Activated B cell treated with CpG ODN at 0.5 μM for 24 hours (primary cell): ENCODE measurements at regions not wholly inside any gene's neighbourhood (a gene's known extent, or its start where the extent isn't known, plus 50 kb on each side); places are given as distances from the start of the nearest gene placed in this dataset.
"Not testable (repeated sequence)": the region's sequence is repeated elsewhere in the genome, so short reads cannot be mapped to it uniquely, and the experiment has no call there.

ENCODE experiments used
- ATAC-seq: fragments of 200-7000 bp; cut with Tn5 transposase; one replicate; pipeline ENCODE4 v1.10.0; 2021; ENCODE audit warnings: low read depth, mild to moderate bottlenecking, moderate library complexity
- CTCF ChIA-PET: fragments of 350-600 bp; sonication (Branson Sonifier 250); formaldehyde crosslinking; loops from one replicate; lab custom pipeline; 2021; ENCODE audit warnings: antibody characterized with exemption; lab: Charles Lee
- POLR2A ChIA-PET: fragments of 350-600 bp; sonication (Branson Sonifier 250); formaldehyde crosslinking; loops from one replicate; lab custom pipeline; 2021; ENCODE audit warnings: antibody characterized with exemption; lab: Charles Lee
- DNase-seq: peaks from one replicate; pipeline ENCODE4 v3.0.0; 2022
- H3K27ac Mint-ChIP-seq: one replicate; pipeline ENCODE4 v1.8.0; 2020; ENCODE audit warnings: mixed read lengths
- H3K27me3 Mint-ChIP-seq: one replicate; pipeline ENCODE4 v1.8.0; 2021; ENCODE audit warnings: mixed read lengths
- H3K36me3 Mint-ChIP-seq: one replicate; pipeline ENCODE4 v1.8.0; 2021; ENCODE audit warnings: low read depth, mixed read lengths
- H3K4me1 Mint-ChIP-seq: one replicate; pipeline ENCODE4 v1.8.0; 2021; ENCODE audit warnings: mixed read lengths
- H3K4me3 Mint-ChIP-seq: one replicate; pipeline ENCODE4 v1.8.0; 2020; ENCODE audit warnings: mild to moderate bottlenecking, mixed read lengths
- H3K9me3 Mint-ChIP-seq: one replicate; pipeline ENCODE4 v1.8.0; 2020; ENCODE audit warnings: mixed read lengths
- CTCF ChIP-seq: fragments of 200-600 bp; IDR thresholded peaks from one replicate; pipeline ENCODE4 v1.8.0; 2022; ENCODE audit warnings: antibody characterized with exemption, mild to moderate bottlenecking
- intact Hi-C: fragments of 100-400 bp; cut with micrococcal nuclease; formaldehyde crosslinking; loops from one replicate; pipeline ENCODE4 v1.15.1; 2024

GRCh38 chr2:113341191-113341869 is 62.6 kb upstream of the PAX8 start:
- no peak overlapping the region for H3K27ac Mint-ChIP-seq
- DNase-seq: no peak
- ChIA-PET CTCF (no interaction called here), POLR2A (no interaction called here)
- ATAC-seq: no peak
- H3K36me3 Mint-ChIP-seq: no peaks in the 10 kb centered on the region
- H3K9me3 Mint-ChIP-seq: no peaks in the 10 kb centered on the region
- no peak overlapping the region for H3K4me3 Mint-ChIP-seq
- no peak for TF ChIP-seq CTCF
- intact Hi-C loops: no loop called here
- peaks cover 2% of the 10 kb centered on the region for H3K4me1 Mint-ChIP-seq
- H3K27me3 Mint-ChIP-seq: peaks cover 17% of the 10 kb centered on the region

GRCh38 chr2:113337809-113338208 is 59.1 kb upstream of the PAX8 start:
- H3K4me3 Mint-ChIP-seq: no peak overlapping the region
- ChIA-PET POLR2A (no interaction called here), CTCF (interaction anchor here (1.1 to 1.4 kb wide), 2 partner anchors 39 to 53 kb away, joined by 3 read pairs; no protein-coding TSS in a partner anchor)

GRCh38 chr2:113336040-113336439 is 57.3 kb upstream of the PAX8 start:
- peaks cover 11% of the 10 kb centered on the region for H3K27me3 Mint-ChIP-seq
- H3K36me3 Mint-ChIP-seq, H3K9me3 Mint-ChIP-seq, intact Hi-C loops, DNase-seq, POLR2A ChIA-PET, H3K4me3 Mint-ChIP-seq, H3K27ac Mint-ChIP-seq, ATAC-seq, CTCF ChIA-PET, H3K4me1 Mint-ChIP-seq: not testable (repeated sequence)

More at GRCh38 chr2:113337809-113338208, 59.1 kb upstream of the PAX8 start:
- Mint-ChIP-seq H3K36me3 (no peaks in the 10 kb centered on the region), H3K4me1 (peaks cover 2% of the 10 kb centered on the region), H3K9me3 (no peaks in the 10 kb centered on the region), H3K27ac (no peak overlapping the region), H3K27me3 (peaks cover 14% of the 10 kb centered on the region)
- ATAC-seq: no peak
- intact Hi-C loops: no loop called here
- DNase-seq: no peak
- TF ChIP-seq CTCF: no peak

- Mint-ChIP-seq H3K4me1 (peaks cover 5% of the 10 kb centered on the region), H3K27ac (no peak overlapping the region), H3K27me3 (peaks cover 11% of the 10 kb centered on the region), H3K4me3 (no peak overlapping the region), H3K36me3 (no peaks in the 10 kb centered on the region), H3K9me3 (no peaks in the 10 kb centered on the region)
- DNase-seq (no peak), ATAC-seq (no peak)
- intact Hi-C loops: no loop called here
- ChIA-PET CTCF (no interaction called here), POLR2A (no interaction called here)
- no peak for TF ChIP-seq CTCF
Observed at GRCh38 chr2:113334147-113334546, 55.4 kb upstream of the PAX8 start.

GRCh38 chr2:113333735-113334134 is 55.0 kb upstream of the PAX8 start:
- DNase-seq, POLR2A ChIA-PET, H3K9me3 Mint-ChIP-seq, H3K36me3 Mint-ChIP-seq, H3K4me3 Mint-ChIP-seq, intact Hi-C loops, ATAC-seq, CTCF ChIA-PET, H3K4me1 Mint-ChIP-seq, H3K27ac Mint-ChIP-seq: not testable (repeated sequence)
- H3K27me3 Mint-ChIP-seq: peaks cover 11% of the 10 kb centered on the region

- H3K4me1 Mint-ChIP-seq, CTCF ChIA-PET, H3K4me3 Mint-ChIP-seq, POLR2A ChIA-PET, H3K27me3 Mint-ChIP-seq, intact Hi-C loops, H3K9me3 Mint-ChIP-seq, H3K36me3 Mint-ChIP-seq, DNase-seq, H3K27ac Mint-ChIP-seq: not testable (repeated sequence)
- ATAC-seq: peak; percentile 28
Observed at GRCh38 chr2:113330060-113330767, 51.5 kb upstream of the PAX8 start.

GRCh38 chr2:113328973-113329372 is 50.3 kb upstream of the PAX8 start:
- DNase-seq, POLR2A ChIA-PET, H3K9me3 Mint-ChIP-seq, H3K36me3 Mint-ChIP-seq, H3K27ac Mint-ChIP-seq, ATAC-seq, intact Hi-C loops, CTCF ChIA-PET, H3K4me3 Mint-ChIP-seq: not testable (repeated sequence)
- Mint-ChIP-seq H3K4me1 (peaks cover 13% of the 10 kb centered on the region), H3K27me3 (peaks cover 10% of the 10 kb centered on the region)

GRCh38 chr2:113328572-113328971 is 49.9 kb upstream of the PAX8 start:
- CTCF ChIA-PET, H3K4me3 Mint-ChIP-seq, ATAC-seq, DNase-seq, H3K9me3 Mint-ChIP-seq, H3K27ac Mint-ChIP-seq, H3K36me3 Mint-ChIP-seq, intact Hi-C loops, POLR2A ChIA-PET: not testable (repeated sequence)
- peaks cover 10% of the 10 kb centered on the region for H3K27me3 Mint-ChIP-seq
- peaks cover 13% of the 10 kb centered on the region for H3K4me1 Mint-ChIP-seq
